HG02588 (cell line): ENCODE measurements at regions not wholly inside any gene's neighbourhood (a gene's known extent, or its start where the extent isn't known, plus 50 kb on each side); places are given as distances from the start of the nearest gene placed in this dataset.
A peak's percentile ranks its signal among the peaks of the same experiment; 100 is the strongest.

Experiments used
- ATAC-seq: cut with Tn5 transposase; IDR thresholded peaks from one replicate; pipeline ENCODE4 v1.9.1; 2021; ENCODE audit warnings: mild to moderate bottlenecking, moderate library complexity; ENCODE audit not compliant: unreplicated experiment

GRCh38 chr4:26099967-26100366 lies 185.9 kb downstream of the SMIM20 start:
- ATAC-seq, result no peak

- no peak for ATAC-seq
Observed at GRCh38 chr4:26101011-26101410, 187.0 kb downstream of the SMIM20 start.

GRCh38 chr4:26104056-26104685 lies 190.2 kb downstream of the SMIM20 start:
- peak; percentile 79 for ATAC-seq

GRCh38 chr4:26105337-26105736 lies 191.3 kb downstream of the SMIM20 start:
- ATAC-seq, result no peak

- no peak for ATAC-seq
Observed at GRCh38 chr4:26105815-26106699, 192.0 kb downstream of the SMIM20 start.

GRCh38 chr4:26106776-26107175 lies 192.8 kb downstream of the SMIM20 start:
- no peak for ATAC-seq

- ATAC-seq, result no peak
Observed at GRCh38 chr4:26108054-26108453, 194.0 kb downstream of the SMIM20 start.

GRCh38 chr4:26110493-26110892 lies 196.5 kb downstream of the SMIM20 start:
- ATAC-seq, result no peak

GRCh38 chr4:26113339-26113940 lies 199.4 kb downstream of the SMIM20 start:
- no peak for ATAC-seq

GRCh38 chr4:26116057-26116456 lies 202.0 kb downstream of the SMIM20 start:
- no peak for ATAC-seq

- ATAC-seq, result no peak
Observed at GRCh38 chr4:26120098-26120825, 200.6 kb upstream of the RBPJ start.

- no peak for ATAC-seq
Observed at GRCh38 chr4:26122690-26123089, 198.1 kb upstream of the RBPJ start.

- ATAC-seq, result no peak
Observed at GRCh38 chr4:26124753-26125321, 196.0 kb upstream of the RBPJ start.

- ATAC-seq, result peak; percentile 59
Observed at GRCh38 chr4:26126143-26126718, 194.6 kb upstream of the RBPJ start.

- no peak for ATAC-seq
Observed at GRCh38 chr4:26126994-26127393, 193.8 kb upstream of the RBPJ start.

GRCh38 chr4:26127851-26128337 lies 192.9 kb upstream of the RBPJ start:
- no peak for ATAC-seq

- peak; percentile 71 for ATAC-seq
Observed at GRCh38 chr4:26130173-26130572, 190.6 kb upstream of the RBPJ start.

GRCh38 chr4:26130841-26131432 lies 189.9 kb upstream of the RBPJ start:
- ATAC-seq, result no peak

GRCh38 chr4:26131711-26132110 lies 189.1 kb upstream of the RBPJ start:
- ATAC-seq, result peak; percentile 43

GRCh38 chr4:26132858-26133257 lies 188.0 kb upstream of the RBPJ start:
- ATAC-seq, result no peak
